ENCODE measurements at regions not wholly inside any gene's neighbourhood (a gene's known extent, or its start where the extent isn't known, plus 50 kb on each side); places are given as distances from the start of the nearest gene placed in this dataset.

DNA sequence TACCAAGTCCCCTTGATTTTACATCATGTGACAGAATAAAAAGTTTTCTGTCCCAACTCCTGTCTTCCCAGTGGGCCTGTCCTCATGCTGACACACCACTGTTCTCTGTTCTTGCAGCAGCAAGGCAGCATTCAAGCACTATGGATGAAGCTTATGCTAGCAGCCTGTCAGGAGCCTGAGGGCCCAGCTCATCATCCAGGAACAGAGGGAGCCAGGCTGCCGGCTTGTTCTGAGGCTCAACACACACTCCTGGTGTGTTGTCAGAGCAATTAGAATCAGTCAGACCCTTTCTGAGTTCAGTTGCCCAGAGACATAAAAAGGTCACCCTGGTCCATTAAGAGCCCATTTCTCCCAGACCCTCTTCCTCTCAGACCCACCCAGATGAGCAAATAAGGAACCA lies 282.9 kb downstream of the SEC16B start:
- TF ChIP-seq CTCF (IDR thresholded peaks at IDR 0.05), result no peak
- TF ChIP-seq EZH2 (IDR thresholded peaks at IDR 0.05; ENCODE audit: borderline replicate concordance, insufficient read depth, low read depth, low read length, poor library complexity, severe bottlenecking), result no peak

Data from B cell (primary cell).